ENCODE measurements at regions not wholly inside any gene's neighbourhood (a gene's known extent, or its start where the extent isn't known, plus 50 kb on each side); places are given as distances from the start of the nearest gene placed in this dataset.

- Histone ChIP-seq H3K4me2 (replicated peaks; ENCODE audit: extremely low read depth, low read length, poor library complexity, severe bottlenecking) (no peak overlapping the region), H3K36me3 (replicated peaks in 1 of 2; ENCODE audit: control insufficient read depth in 1 of 2, insufficient read depth in 2 of 2, low read length in 2 of 2) (no peaks in the 10 kb centered on the region), H3K4me3 (replicated peaks in 1 of 3; ENCODE audit: low read depth in 2 of 3, low read length in 3 of 3) (no peak overlapping the region), H2AFZ (ENCODE audit: insufficient read depth, low read depth, low read length, poor library complexity, severe bottlenecking) (no peak overlapping the region), H3K79me2 (ENCODE audit: insufficient read depth, low read length) (no peaks in the 10 kb centered on the region), H3K9me3 (replicated peaks in 1 of 2; ENCODE audit: control insufficient read depth in 1 of 2, insufficient read depth in 1 of 2, low read length in 2 of 2) (no peaks in the 10 kb centered on the region), H3K9ac (ENCODE audit: insufficient read depth, low read length, poor library complexity, severe bottlenecking) (no peak overlapping the region), H3K27me3 (ENCODE audit: control insufficient read depth in 2 of 2, insufficient read depth in 2 of 2, low read length in 2 of 2) (no peaks in the 10 kb centered on the region), H3K4me1 (ENCODE audit: control insufficient read depth in 1 of 2, insufficient read depth in 2 of 2, low read length in 2 of 2) (no peaks in the 10 kb centered on the region), H4K20me1 (ENCODE audit: insufficient read depth, low read length) (no peaks in the 10 kb centered on the region), H3K27ac (ENCODE audit: low read depth in 1 of 2, low read length in 2 of 2) (no peak overlapping the region)
- TF ChIP-seq CTCF (IDR thresholded peaks at IDR 0.05), result no peak
- H3K9me3 Mint-ChIP-seq, result peaks cover 0 to 2% (median 0%) of the 10 kb centered on the region in 7 donors
- no peak overlapping the region for H3K4me3 Mint-ChIP-seq
- H3K36me3 Mint-ChIP-seq, result no peaks in the 10 kb centered on the region
- intact Hi-C loops (cut with micrococcal nuclease), result no loop called here
- H3K27me3 Mint-ChIP-seq (ENCODE audit: low read depth in 3 of 3), result peaks cover 0 to 2% (median 2%) of the 10 kb centered on the region in 3 donors
- H3K27ac Mint-ChIP-seq, result no peak overlapping the region
- no peaks in the 10 kb centered on the region for H3K4me1 Mint-ChIP-seq
- no peak for DNase-seq
These were observed 61.6 kb upstream of the SPAG17 start for GRCh38 chr1:118246646-118247045.

- Mint-ChIP-seq H3K27ac (no peak overlapping the region), H3K27me3 (ENCODE audit: low read depth in 3 of 3) (peaks cover 0 to 2% (median 2%) of the 10 kb centered on the region in 3 donors), H3K36me3 (no peaks in the 10 kb centered on the region), H3K4me3 (no peak overlapping the region), H3K4me1 (no peaks in the 10 kb centered on the region), H3K9me3 (peaks cover 0 to 8% (median 2%) of the 10 kb centered on the region in 7 donors)
- Histone ChIP-seq H3K4me2 (replicated peaks; ENCODE audit: extremely low read depth, low read length, poor library complexity, severe bottlenecking) (no peak overlapping the region), H3K27me3 (ENCODE audit: control insufficient read depth in 2 of 2, insufficient read depth in 2 of 2, low read length in 2 of 2) (no peaks in the 10 kb centered on the region), H2AFZ (ENCODE audit: insufficient read depth, low read depth, low read length, poor library complexity, severe bottlenecking) (no peak overlapping the region), H3K36me3 (replicated peaks in 1 of 2; ENCODE audit: control insufficient read depth in 1 of 2, insufficient read depth in 2 of 2, low read length in 2 of 2) (no peaks in the 10 kb centered on the region), H3K79me2 (ENCODE audit: insufficient read depth, low read length) (no peaks in the 10 kb centered on the region), H3K27ac (ENCODE audit: low read depth in 1 of 2, low read length in 2 of 2) (no peak overlapping the region), H3K4me3 (replicated peaks in 1 of 3; ENCODE audit: low read depth in 2 of 3, low read length in 3 of 3) (no peak overlapping the region), H3K9ac (ENCODE audit: insufficient read depth, low read length, poor library complexity, severe bottlenecking) (no peak overlapping the region), H3K4me1 (ENCODE audit: control insufficient read depth in 1 of 2, insufficient read depth in 2 of 2, low read length in 2 of 2) (no peaks in the 10 kb centered on the region), H4K20me1 (ENCODE audit: insufficient read depth, low read length) (no peaks in the 10 kb centered on the region), H3K9me3 (replicated peaks in 1 of 2; ENCODE audit: control insufficient read depth in 1 of 2, insufficient read depth in 1 of 2, low read length in 2 of 2) (peaks cover 2 to 3% of the 10 kb centered on the region in 2 donors)
- no peak for DNase-seq
- TF ChIP-seq CTCF (IDR thresholded peaks at IDR 0.05), result no peak
- WGBS (ENCODE audit: insufficient coverage), result 67% methylated on average over 3 of the region's 4 CpGs
- intact Hi-C loops (cut with micrococcal nuclease), result no loop called here
These were observed 59.2 kb upstream of the SPAG17 start for GRCh38 chr1:118244194-118244593.
